ENCODE measurements at regions not wholly inside any gene's neighbourhood (a gene's known extent, or its start where the extent isn't known, plus 50 kb on each side); places are given as distances from the start of the nearest gene placed in this dataset.
"Not testable (repeated sequence)": the region's sequence is repeated elsewhere in the genome, so short reads cannot be mapped to it uniquely, and the experiment has no call there.

GRCh38 chr4:33998291-33998690 lies 2246.0 kb downstream of the ARAP2 start:
- Histone ChIP-seq H3K4me1 (no peaks in the 10 kb centered on the region), H3K27ac (replicated peaks in 1 of 4) (no peak overlapping the region), H3K9me3 (no peaks in the 10 kb centered on the region), H3K4me3 (no peak overlapping the region), H3K36me3 (no peaks in the 10 kb centered on the region), H3K27me3 (no peaks in the 10 kb centered on the region)
- TF ChIP-seq POLR2A (IDR thresholded peaks at IDR 0.05; ENCODE audit: low read depth) (no peak), POLR2AphosphoS5 (IDR thresholded peaks at IDR 0.05) (no peak), EP300 (IDR thresholded peaks at IDR 0.05) (no peak)
- TF ChIP-seq, protein P1, sequence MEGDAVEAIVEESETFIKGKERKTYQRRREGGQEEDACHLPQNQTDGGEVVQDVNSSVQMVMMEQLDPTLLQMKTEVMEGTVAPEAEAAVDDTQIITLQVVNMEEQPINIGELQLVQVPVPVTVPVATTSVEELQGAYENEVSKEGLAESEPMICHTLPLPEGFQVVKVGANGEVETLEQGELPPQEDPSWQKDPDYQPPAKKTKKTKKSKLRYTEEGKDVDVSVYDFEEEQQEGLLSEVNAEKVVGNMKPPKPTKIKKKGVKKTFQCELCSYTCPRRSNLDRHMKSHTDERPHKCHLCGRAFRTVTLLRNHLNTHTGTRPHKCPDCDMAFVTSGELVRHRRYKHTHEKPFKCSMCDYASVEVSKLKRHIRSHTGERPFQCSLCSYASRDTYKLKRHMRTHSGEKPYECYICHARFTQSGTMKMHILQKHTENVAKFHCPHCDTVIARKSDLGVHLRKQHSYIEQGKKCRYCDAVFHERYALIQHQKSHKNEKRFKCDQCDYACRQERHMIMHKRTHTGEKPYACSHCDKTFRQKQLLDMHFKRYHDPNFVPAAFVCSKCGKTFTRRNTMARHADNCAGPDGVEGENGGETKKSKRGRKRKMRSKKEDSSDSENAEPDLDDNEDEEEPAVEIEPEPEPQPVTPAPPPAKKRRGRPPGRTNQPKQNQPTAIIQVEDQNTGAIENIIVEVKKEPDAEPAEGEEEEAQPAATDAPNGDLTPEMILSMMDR (IDR thresholded peaks at IDR 0.05) = no peak
- no peak for DNase-seq (ENCODE audit: extremely low spot score)
- WGBS = 38% methylated on average over 3 of the region's 3 CpGs
- intact Hi-C loops (cut with DNase I) = no loop called here

GRCh38 chr4:34000356-34000755 lies 2244.0 kb downstream of the ARAP2 start:
- intact Hi-C loops (cut with DNase I) = no loop called here
- Histone ChIP-seq H3K9me3 (no peaks in the 10 kb centered on the region), H3K27ac (replicated peaks in 1 of 4) (no peak overlapping the region), H3K36me3 (no peaks in the 10 kb centered on the region), H3K4me3 (no peak overlapping the region), H3K4me1 (no peaks in the 10 kb centered on the region), H3K27me3 (no peaks in the 10 kb centered on the region)
- 81% methylated on average over 3 of the region's 3 CpGs for WGBS
- TF ChIP-seq POLR2A (IDR thresholded peaks at IDR 0.05; ENCODE audit: low read depth) (no peak), POLR2AphosphoS5 (IDR thresholded peaks at IDR 0.05) (no peak)
- DNase-seq (ENCODE audit: extremely low spot score) = no peak

- H3K9me3 ChIP-seq; H3K27ac ChIP-seq (replicated peaks in 1 of 4); H3K4me1 ChIP-seq; H3K27me3 ChIP-seq; DNase-seq (ENCODE audit: extremely low spot score); intact Hi-C loops (cut with DNase I); H3K4me3 ChIP-seq; H3K36me3 ChIP-seq: not testable (repeated sequence)
- 85% methylated on average over 1 of the region's 1 CpG for WGBS
Observed at GRCh38 chr4:34006540-34006939, 2237.8 kb downstream of the ARAP2 start.

DNA sequence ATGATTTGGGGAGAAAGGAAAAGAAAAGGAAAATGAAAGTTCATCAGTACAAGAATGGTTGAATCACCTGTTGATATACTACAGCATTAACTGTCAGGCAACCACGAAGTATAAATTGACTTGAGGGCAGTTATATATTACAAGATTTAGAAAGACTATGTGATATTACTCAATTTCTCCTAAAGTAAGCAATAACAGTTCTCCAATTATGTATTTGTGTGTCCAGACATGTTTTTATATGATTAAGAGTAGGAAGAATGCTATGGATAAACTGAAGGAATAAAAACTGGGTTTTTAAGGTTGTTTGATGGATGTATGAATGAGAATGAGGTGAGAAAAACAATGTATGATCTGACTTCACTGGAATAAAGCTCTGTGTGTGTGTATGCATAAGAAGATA lies 2234.4 kb downstream of the ARAP2 start:
- TF ChIP-seq POLR2A (IDR thresholded peaks at IDR 0.05; ENCODE audit: low read depth) = no peak
- no peak for TF ChIP-seq POLR2AphosphoS5 (IDR thresholded peaks at IDR 0.05)
- TF ChIP-seq, protein P1 (IDR thresholded peaks at IDR 0.05) = no peak
- TF ChIP-seq EP300 (IDR thresholded peaks at IDR 0.05) = no peak
- H3K4me3 ChIP-seq = no peak overlapping the region

DNA sequence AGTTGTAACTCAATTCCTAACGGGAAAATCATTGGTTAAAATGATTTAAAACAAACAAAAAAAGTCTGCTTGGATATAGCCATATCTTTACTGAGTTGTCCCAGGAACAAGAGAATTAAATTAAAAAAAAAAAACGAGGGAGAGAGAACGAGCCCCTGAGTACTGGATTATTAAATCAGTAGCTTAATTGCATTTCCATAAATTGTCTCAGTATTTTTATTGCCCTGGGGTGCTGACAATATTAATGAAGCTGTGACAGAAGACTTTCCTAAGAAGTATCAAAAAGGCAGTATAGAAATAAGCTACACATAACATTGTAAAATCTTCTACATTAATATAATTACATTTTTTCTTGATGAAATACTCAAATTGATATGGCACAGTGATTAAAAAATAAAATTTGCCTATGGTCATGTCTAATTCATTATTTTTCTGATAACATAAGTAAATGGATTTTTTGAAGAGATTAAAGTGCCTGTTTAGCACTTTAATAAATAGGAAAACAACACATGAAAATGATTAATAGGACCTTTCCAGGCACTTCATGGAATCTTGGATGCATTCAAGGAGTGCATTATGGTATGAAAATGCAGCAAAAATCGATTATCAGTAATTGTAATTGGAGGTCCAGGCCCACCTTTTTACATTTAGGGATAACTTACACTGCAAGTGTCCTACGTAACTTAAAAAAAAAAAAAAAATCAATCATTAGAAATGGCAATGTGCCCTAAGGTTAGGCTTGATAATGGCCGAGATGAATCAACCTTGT lies 2233.4 kb downstream of the ARAP2 start:
- 76% methylated on average over 6 of the region's 6 CpGs for WGBS
- no peak for DNase-seq (ENCODE audit: extremely low spot score)
- Histone ChIP-seq H3K27me3 (no peaks in the 10 kb centered on the region), H3K27ac (replicated peaks in 1 of 4) (no peak overlapping the region), H3K9me3 (no peaks in the 10 kb centered on the region), H3K4me1 (no peaks in the 10 kb centered on the region), H3K36me3 (no peaks in the 10 kb centered on the region), H3K4me3 (no peak overlapping the region)
- intact Hi-C loops (cut with DNase I) = no loop called here
- TF ChIP-seq, protein P1 (IDR thresholded peaks at IDR 0.05) = no peak
- TF ChIP-seq EP300 (IDR thresholded peaks at IDR 0.05) = no peak
- no peak for TF ChIP-seq POLR2A (IDR thresholded peaks at IDR 0.05; ENCODE audit: low read depth)
- no peak for TF ChIP-seq POLR2AphosphoS5 (IDR thresholded peaks at IDR 0.05)

More for the DNA sequence above, 2234.4 kb downstream of the ARAP2 start:
- Histone ChIP-seq H3K36me3 (no peaks in the 10 kb centered on the region), H3K27me3 (no peaks in the 10 kb centered on the region), H3K27ac (replicated peaks in 1 of 4) (no peak overlapping the region), H3K9me3 (no peaks in the 10 kb centered on the region), H3K4me1 (no peaks in the 10 kb centered on the region)
- intact Hi-C loops (cut with DNase I) = no loop called here
- DNase-seq (ENCODE audit: extremely low spot score) = no peak
- WGBS = 65% methylated on average over 1 of the region's 1 CpG

DNA sequence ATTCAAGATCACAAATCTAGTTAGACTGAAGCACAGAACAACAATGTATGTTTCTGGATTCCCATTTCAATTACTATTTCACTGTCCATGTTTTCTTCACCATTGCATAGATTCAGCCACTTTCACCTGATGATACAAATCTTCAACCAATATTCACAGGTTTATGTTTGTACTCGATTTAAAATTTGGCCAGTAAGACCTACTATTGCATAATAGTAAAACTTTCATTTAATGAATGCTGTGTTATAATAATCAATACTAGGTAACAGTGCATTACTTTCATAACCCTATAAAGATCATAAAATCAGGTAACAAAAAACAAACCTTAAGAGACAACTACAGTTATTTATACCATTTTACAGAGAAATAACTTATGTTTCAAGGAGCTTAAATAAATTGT lies 2209.1 kb downstream of the ARAP2 start:
- 83% methylated on average over 1 of the region's 1 CpG for WGBS
- Histone ChIP-seq H3K36me3 (no peaks in the 10 kb centered on the region), H3K4me3 (no peak overlapping the region), H3K27me3 (peaks cover 0 to 3% (median 0%) of the 10 kb centered on the region in 4 donors), H3K27ac (replicated peaks in 1 of 4) (no peak overlapping the region), H3K9me3 (no peaks in the 10 kb centered on the region), H3K4me1 (no peaks in the 10 kb centered on the region)
- no peak for TF ChIP-seq EP300 (IDR thresholded peaks at IDR 0.05)
- TF ChIP-seq POLR2AphosphoS5 (IDR thresholded peaks at IDR 0.05) = no peak
- TF ChIP-seq POLR2A (IDR thresholded peaks at IDR 0.05; ENCODE audit: low read depth) = no peak
- TF ChIP-seq, protein P1 (IDR thresholded peaks at IDR 0.05) = no peak
- intact Hi-C loops (cut with DNase I) = no loop called here
- no peak for DNase-seq (ENCODE audit: extremely low spot score)
